HL-60/S4 treated with phorbol 12-myristate 13-acetate at 8.2 ng/mL for 4 days and 3 days (cell line): ENCODE measurements at regions not wholly inside any gene's neighbourhood (a gene's known extent, or its start where the extent isn't known, plus 50 kb on each side); places are given as distances from the start of the nearest gene placed in this dataset.

ENCODE experiments used
- in situ Hi-C: fragments of 300-500 bp; cut with MboI; formaldehyde crosslinking; loops from 2 replicates; pipeline ENCODE4 v1.15.0; 2022; ENCODE audit warnings: low sequenced_read_pairs

DNA sequence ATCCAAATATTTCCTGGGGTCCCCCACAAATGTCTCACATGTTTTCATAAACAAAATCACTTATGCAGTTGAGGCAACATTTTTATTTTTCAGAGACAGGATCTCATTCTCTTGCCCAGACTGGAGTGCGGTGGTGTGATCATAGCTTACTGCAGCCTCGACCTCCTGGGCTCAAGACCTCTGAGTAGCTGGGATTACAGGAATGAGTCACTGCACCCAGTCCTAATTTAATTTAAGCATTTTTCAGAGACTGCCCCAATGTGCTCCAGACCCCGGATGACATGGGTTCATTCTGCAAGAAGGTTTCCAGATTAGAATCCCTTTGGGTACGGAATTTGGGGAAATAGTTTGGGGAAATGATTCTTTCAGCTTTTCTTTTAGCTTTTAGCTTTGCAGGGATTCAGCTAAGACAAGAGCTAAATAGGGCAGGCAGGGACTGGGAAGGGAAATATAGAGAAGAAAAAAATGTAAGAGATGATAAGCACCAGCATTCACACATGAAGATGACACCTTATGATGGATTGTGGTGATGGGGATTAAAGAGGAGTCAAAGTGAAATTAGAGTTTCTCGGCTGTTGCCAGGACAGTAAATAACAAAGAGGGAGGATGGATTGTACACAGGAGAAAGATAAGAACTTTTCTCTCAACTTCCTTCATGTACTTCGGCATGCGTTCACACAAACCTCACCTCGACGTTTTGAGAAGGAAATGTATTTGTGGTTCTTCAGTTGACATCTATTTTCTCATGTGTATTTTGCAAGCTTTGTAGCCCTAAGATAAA lies 169.4 kb upstream of the TAB2 start:
- in situ Hi-C loops = no loop called here

DNA sequence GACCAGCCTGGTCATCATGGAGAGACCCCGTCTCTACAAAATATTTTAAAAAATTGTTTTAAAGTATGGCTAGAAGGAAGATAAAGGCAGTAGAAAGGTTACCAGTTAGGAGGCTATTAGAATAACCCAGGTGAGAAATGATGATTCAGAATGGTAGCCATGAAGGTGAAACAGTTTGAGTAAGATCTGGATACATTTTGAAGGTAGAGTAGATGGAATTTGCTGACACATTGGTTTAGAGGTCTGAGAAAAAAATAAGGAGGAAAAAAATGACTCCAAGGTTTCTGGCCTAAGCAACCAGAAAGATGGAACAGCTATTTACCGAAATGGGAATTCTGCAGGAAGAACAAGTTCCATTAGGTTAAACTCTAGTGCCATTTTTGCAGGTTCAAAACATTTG lies 167.9 kb upstream of the TAB2 start:
- in situ Hi-C loops = no loop called here

DNA sequence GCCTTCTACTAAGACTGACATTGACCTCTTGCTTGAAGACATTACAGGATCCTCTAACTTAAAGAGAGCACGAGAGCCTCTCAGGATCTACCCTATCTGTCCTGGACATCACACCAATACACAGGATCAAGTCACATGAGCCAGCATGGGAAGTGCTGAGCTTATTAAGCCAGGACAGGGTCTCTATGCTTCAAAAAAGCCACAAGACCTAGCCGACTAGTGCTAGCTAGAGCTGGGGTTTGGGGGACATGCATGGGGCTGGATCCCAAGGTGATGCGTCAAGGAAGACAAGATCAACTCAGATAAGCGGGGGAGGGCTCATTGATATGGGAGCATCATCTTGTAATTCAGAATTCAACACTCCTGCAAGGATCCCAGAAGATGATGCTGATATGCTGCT lies 167.2 kb upstream of the TAB2 start:
- in situ Hi-C loops = no loop called here

DNA sequence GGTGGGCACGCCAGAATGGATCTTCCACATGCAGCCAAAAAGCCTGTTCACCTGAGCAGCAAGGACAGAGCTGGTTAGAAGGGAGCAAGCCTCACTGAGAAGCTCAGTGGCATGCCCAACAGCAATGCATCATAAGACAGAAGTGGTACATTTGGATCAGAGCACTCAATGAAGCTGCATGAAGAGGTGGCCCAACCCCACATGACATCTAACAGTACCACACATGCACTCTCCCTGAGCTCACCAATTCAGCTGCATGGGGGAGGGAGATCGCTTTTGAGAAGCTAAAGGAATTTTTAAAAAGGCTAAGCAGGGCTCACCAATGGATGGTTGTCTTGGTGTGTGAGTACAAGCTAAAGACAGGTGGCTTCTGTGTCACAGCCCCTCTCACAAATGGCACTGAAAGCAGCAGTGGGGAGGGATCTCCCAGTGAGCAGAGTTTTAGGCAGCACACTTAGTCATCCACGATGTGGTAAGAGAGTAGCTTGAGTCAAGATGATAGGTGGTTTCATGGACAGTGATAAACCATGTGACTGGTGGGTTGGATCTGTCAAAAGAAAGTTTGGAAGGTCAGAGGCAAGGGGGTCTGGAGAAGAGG lies 166.6 kb upstream of the TAB2 start:
- in situ Hi-C loops = no loop called here

DNA sequence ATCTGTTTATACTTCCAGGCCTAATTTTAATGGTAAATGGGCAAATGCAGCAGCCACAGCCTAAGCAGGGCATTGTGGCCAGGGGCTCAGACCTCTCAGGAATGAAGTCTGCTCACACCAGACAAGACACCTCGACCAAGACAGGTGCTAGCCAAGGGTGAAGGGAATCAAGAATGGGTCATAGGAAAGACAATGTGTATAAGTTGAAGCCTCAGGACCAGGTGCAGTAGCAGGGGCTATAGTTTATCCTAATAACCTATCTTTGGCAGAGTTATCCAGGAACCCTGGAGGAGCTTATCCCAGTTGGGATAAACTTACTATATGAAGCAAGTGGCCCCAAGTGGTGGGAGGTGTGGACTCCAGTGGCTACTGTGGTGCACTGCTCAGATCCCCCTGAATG lies 165.0 kb upstream of the TAB2 start:
- in situ Hi-C loops = no loop called here

DNA sequence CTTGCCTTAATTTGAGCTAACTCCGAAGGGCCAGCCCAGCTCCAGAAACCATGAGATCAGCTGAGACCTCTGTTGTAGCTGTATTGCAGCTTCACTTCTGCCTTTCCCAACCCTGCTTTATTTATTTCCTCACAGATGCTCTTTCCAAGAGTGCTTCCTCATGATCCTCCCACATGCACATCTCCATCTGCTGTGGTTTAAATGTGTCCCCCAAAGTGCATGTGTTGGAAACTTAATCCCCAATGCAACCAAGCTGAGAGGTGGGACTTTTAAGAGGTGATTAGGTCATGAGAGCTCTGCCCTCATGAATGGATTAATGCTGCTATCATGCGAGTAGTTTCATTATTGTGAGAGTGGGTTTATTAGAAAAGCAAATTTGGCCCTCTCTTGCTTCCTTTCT lies 164.4 kb upstream of the TAB2 start:
- in situ Hi-C loops = no loop called here

DNA sequence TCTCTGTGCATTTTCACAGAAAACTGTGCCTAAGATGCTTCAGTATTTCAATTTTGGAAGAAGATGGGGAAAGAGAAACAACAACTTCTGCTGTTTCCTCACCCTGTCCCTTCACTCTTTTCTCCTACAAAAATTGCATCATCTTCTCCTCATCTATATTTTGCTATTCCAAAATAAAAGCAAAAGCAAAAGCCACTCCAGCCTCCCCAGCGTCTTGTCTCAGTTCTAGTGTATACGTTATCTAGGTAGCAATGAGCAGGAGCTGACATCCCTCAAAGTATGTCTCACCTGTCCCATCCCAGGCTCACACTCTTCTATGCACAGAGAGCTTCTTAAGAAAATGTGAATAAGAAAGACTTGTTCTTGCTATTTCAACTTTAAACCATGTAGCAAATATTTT lies 163.8 kb upstream of the TAB2 start:
- in situ Hi-C loops = no loop called here

DNA sequence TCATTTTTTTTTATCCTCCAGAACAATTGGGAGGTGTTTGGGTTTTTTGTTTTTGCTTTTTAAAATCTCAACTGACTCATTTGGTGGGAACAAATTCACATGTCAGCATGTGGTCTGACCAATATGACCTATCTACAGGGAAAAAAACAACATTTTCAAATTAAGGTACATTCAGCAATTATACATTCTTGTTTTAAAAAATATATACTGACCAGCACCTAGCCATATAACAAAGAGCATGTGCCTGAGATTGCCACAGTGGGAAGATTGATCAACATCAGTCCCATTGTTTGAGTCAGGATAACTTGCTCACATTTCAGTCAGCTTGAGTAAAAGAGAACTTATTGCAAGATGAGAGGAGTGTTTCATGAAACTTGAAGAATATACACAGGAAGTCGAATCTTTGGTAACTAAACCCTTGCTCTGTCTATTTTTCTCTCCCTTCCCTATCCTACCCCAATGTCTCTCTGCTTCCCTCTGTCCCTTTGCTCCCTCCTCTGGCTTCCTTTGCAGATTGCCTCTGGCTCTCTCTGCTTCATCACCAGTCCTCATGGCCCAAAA lies 163.2 kb upstream of the TAB2 start:
- in situ Hi-C loops = no loop called here

DNA sequence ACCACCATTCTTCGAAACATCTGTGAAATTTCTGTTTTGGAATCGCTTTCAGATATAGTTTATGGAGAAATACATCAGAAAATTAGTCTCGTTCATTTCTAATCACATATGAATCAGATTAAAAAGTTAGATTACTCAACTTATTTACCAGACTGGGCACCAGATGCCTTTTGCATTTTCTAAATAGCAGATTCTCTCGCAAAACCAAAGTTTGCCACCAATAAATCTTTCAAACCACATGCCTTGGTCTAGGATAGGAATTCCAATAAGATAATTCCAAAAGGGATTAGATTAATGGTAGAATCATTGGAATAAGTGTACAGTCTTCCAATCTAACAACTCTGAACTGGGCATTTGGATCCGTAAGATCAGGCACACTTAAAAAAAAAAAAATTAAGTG lies 160.4 kb upstream of the TAB2 start:
- in situ Hi-C loops = no loop called here

DNA sequence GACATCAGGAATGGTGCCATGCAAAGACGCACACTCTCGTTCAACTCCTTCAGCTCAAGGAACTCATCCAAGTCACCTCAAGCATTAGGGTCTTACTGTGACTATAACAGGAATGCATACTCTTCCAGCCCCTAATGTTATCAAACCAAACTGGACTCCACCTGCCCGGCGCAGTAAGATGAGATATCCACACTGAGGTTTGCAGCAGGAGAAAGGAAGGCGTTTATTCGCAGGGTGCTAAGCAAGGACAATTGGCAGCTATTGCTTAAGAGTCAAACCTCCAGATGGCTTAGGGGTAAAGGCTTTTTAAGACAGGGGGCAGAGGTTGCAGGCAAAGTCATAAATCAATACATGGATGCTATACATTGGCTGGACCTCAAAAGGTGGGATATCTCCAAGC lies 159.4 kb upstream of the TAB2 start:
- in situ Hi-C loops = no loop called here

DNA sequence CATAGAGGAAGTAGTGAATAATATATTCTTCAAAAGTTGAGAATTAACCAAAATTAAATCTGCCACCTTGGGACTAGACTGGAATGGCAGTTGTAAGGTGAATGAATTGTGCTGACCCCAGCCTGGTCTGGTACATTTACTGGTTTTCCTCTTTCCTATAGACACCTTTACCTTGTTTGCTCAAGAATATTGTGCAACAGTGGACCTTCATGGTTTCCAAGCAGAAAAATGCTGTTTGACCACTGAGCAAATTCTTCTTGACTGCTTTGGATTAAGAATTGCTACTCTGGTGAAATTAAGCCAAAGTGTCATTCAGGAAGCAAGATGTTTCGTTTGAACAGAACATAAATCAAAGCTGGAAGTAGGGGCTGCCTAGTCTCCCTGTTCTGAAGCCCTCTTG lies 156.6 kb upstream of the TAB2 start:
- in situ Hi-C loops = no loop called here

DNA sequence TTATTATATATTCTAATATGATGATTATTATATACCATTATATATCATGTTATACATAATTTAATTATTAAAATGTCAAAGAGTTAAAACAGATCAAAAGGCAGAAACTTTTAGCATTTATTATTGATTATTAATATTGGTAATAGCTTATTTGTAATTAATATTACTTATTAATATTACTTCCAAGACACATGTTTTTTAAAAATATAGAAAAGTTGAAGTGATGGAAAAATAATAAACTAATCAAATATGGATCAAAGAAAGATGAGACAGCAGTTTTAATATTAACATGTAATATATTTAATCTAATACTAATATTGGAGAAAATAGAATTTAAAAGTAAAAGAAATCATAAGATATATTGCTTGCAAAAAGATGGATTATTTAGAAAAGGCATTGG lies 154.6 kb upstream of the TAB2 start:
- in situ Hi-C loops = no loop called here

DNA sequence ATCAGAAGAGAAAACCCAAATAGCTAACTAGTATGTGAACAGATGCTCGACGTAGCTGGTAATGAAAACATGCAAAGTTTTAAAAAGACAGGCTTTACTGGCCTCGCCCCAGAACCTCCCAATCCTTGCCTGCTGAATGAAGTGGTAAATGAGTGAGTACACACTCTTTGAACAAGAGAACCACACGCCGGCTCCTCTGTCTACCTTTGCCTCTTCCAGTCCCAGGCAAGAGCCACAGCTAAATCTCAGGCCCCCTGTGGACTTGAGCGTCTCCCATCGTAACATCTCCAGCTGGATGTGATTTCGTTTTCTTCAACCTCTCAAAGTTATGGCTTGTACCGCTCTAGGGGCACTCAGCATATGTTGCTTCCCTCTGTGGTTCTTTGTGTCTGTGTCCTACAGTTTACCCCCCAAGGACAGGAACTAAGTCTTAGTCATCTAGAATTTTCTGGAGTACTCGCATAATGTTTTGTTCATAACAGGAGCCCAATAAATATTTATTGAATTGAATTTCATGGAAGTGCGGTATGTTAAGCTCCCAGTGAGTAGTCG lies 153.2 kb upstream of the TAB2 start:
- in situ Hi-C loops = no loop called here

DNA sequence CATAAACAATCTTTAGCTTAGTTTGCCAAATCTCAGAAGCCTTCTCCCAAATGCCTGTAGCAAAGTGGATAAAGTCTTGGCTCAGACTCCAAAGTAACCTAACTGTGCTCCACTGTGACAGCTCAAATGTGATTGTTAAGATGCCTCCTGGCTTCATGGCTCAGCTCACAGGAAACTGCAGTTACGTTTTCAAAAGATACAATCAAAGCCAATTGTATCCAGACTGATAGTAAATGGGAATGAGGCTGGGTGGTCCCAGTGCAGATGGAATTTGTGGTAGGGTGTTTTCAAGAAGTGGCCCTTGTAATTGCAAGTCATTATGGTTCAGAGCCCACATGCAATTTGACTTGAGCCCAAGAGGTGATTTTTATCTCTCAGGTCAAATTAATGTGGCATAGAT lies 151.2 kb upstream of the TAB2 start:
- in situ Hi-C loops = no loop called here

DNA sequence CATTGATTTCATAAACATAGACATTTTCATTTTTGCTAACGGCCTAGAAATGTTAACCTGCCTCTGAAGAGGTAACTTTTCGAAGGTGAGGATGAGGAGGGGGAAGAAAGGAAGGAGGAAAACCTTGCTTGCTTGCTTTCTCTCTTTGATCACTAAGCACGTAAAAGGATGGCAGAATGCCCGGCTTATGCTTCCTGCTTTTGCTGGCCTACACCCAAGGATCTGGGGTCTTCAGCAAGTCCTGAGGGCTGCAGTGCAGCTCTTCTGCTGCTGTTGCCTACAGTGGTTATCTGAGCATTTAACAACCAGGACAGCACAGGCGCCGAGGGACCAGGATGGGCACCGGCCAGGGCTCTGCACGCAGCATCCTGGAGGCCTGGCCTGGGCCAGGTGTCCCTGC lies 150.8 kb upstream of the TAB2 start:
- in situ Hi-C loops = no loop called here

DNA sequence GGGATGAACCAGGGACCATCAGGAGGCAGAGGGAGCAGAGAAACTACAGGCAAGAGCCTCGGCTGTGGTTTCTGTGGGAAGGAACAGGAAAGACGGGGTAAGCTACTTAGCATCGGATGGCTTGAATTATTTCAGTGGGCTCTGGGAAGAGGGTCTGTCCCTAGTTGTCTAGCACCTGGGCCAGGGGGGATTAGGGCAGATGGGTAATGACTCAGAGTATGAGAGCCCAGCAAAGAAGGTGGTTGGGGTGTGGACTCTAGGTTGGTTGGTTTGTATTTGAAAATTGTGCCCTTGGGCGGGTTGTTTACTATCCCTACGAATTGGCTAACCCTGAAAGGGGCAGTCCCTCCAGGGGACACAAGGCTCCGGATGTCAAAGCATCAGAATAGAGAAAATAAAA lies 148.5 kb upstream of the TAB2 start:
- in situ Hi-C loops = no loop called here

DNA sequence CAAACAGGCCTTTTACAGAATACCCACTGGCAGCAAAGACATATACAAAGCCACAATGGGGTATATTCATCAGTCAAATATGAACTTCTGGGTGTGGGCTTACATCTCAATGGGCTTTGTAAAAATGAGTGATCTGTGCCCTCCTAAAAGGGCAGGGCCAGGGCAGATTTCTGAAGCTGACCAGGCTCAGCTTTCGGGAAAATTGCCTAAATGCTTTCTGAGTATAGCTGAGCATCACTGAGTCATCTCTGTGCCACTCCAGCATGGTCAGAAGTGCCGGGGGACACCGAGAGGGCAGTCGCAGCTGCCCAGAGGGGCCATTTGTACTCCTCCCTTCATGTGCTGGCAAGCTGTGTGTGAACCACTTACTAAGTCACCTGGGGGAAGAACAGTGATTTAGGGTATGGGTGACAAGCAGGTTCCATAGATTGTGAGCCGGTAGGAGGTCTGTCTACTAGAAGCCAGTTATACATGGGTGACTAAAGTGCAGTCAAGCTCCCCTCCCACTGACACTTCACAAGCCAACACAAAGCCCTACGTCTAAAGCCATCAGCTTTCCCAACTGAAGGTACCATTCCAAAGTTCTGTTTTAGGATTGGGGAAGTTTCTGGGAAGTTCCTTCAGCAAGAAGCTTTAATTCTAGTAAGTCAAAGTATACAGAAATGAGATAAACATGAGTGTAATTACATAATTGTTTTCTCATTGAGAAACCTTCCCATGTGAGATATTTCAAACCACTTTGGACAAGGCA lies 147.6 kb upstream of the TAB2 start:
- in situ Hi-C loops = no loop called here

DNA sequence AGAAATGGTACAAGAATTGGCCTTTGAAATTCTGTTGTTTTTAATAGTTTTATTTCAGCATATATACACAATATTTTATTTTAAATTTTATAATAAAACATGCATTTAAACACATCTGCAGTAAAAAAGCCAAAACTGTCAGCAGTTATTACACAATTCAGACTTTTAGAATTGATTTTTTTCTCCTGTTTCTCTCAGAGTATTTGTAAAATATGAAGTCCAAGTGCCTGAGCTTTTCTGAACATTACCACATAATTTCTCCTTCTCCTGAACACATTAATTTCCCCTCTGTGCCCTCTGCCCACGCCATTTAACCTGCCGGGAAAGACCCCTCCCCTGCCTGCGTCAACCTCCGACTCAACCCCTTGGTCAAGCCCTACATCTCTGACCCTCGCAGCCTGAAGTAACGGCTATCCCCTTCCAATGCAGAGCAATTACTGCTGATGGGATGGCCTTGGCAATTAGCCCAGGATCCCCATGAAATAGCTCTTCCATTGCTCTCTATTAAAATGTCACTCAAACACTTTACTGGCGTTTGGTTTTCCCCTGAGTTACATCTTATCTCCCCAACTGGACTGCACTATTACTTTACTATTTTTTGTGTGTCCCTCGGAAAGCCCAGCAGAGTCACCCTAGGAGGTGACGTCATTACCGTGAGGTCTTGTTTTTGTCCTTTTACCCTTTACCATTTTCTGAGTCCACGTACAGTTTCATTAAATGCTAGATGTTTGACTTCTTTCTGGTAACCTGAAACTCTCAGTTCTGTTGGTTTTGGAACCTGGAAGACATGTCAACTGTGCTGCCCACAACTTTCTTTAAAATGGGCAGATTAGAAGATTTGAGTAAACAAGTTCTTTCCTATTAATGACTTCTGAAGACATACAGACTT lies 146.7 kb upstream of the TAB2 start:
- in situ Hi-C loops = no loop called here

DNA sequence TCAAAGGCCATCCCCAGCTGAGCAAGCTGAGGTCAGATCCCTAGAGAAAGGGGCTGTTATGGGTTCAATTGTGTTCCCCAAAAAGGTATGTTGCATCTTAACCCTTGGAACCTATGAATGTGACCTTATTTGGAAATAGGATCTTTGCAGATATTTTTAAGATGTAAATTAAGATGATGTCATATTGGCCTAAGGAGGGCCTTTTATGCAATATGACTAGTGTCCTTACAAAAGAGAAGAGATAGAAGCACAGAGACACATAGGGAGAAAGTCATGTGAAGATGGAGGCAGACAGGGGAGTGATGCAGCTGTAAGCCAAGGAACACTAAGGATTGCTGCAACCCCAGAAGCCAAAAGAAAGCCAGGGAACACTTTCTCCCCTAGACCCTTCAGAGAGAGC lies 144.3 kb upstream of the TAB2 start:
- in situ Hi-C loops = no loop called here

DNA sequence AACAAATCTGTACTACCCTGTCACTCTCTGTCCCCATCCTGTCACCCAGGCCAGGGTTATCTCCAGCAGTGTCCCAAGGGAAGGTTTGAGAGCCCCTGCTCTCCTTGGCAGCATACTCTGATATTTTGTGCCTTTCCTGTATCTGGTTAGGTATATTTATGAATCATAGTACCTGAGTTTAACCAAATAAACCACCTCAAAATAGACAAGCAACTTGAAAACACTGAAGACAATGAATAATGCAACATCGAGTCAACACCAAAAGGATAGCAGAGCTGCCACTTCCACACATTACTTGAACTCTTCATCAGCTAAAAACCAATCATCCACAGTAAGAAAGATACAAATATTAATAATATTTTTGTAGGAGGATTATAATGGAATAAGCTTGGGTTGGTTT lies 142.6 kb upstream of the TAB2 start:
- in situ Hi-C loops = loop anchor here (25.0 kb wide), 1 partner anchor 237 kb away; the partner anchor contains the start of gene SUMO4
